Tibial artery (tissue), 4 donors: ENCODE measurements at regions not wholly inside any gene's neighbourhood (a gene's known extent, or its start where the extent isn't known, plus 50 kb on each side); places are given as distances from the start of the nearest gene placed in this dataset.

Source experiments
- DNase-seq, 2 donors: peaks; one replicate each; pipeline ENCODE4 v3.0.0-alpha.2; 2019
- H3K27ac ChIP-seq, 2 donors: fragments of 200-600 bp; sonication (generic) in 1 of 2; 1 replicate in 1 of 2; 2 replicates in 1 of 2; pipeline ENCODE4 v1.5.1; 2018 to 2019; ENCODE audit warnings: mild to moderate bottlenecking in 1 of 2
- H3K27me3 ChIP-seq, 2 donors: fragments of 200-600 bp; sonication (generic) in 1 of 2; one replicate each; pipeline versions ENCODE4 v1.5.1 to v1.6.0; 2016 to 2019
- H3K36me3 ChIP-seq, 3 donors: fragments of 200-600 bp; sonication (generic) in 2 of 3; one replicate each; pipeline ENCODE4 v1.5.1; 2016 to 2019; ENCODE audit warnings: mild to moderate bottlenecking in 2 of 3
- H3K4me1 ChIP-seq, 4 donors: fragments of 200-600 bp; sonication (generic) in 2 of 4; 1 replicate in 3 of 4; 2 replicates in 1 of 4; pipeline ENCODE4 v1.5.1; 2016 to 2019
- H3K4me3 ChIP-seq, 2 donors: fragments of 200-600 bp; sonication (generic) in 1 of 2; 1 replicate in 1 of 2; 2 replicates in 1 of 2; pipeline ENCODE4 v1.5.1; 2018 to 2019; ENCODE audit warnings: mild to moderate bottlenecking in 2 of 2
- H3K9me3 ChIP-seq, 3 donors: fragments of 200-600 bp; sonication (generic) in 1 of 3; one replicate each; pipeline ENCODE4 v1.5.1; 2016 to 2019
- intact Hi-C: fragments of 100-400 bp; cut with DNase I; formaldehyde crosslinking; loops from one replicate; pipeline ENCODE4 v1.15.0; 2023; ENCODE audit warnings: low total_unique reads
- TF ChIP-seq, protein P1 (sequence below), 2 experiments: fragments of 200-600 bp in 1 of 2; fragments of 450-650 bp in 1 of 2; IDR thresholded peaks; one replicate each; pipeline ENCODE4 v1.5.1; 2017 to 2019; ENCODE audit warnings: antibody characterized with exemption in 2 of 2, mild to moderate bottlenecking in 1 of 2, moderate library complexity in 1 of 2

DNA sequence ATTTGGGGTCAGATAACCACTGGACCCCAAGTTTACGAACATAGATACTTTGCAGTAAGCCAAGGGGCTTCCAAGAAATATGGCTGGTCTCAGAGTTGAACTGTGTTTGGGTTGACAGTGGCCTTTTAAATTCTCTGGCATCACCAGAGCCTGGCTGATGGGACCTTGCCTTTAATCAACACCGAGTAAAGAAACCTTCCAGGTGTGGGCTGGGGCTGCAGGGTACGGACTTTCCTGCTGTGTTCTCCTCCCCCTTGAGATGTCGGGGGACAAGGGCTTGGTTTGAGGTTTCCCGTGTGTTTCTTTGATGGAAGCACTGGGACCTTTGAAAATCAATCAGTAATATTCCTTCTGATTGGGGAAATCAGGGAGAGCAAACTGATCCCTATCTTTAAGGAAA is 140.1 kb downstream of the MTX3 start:
- Histone ChIP-seq H3K4me3 (no peak overlapping the region), H3K36me3 (no peaks in the 10 kb centered on the region), H3K27me3 (peaks cover 0 to 7% of the 10 kb centered on the region in 2 donors), H3K27ac (no peak overlapping the region), H3K9me3 (no peaks in the 10 kb centered on the region), H3K4me1 (no peaks in the 10 kb centered on the region)
- no peak for DNase-seq
- intact Hi-C loops, result no loop called here
- TF ChIP-seq, protein P1, sequence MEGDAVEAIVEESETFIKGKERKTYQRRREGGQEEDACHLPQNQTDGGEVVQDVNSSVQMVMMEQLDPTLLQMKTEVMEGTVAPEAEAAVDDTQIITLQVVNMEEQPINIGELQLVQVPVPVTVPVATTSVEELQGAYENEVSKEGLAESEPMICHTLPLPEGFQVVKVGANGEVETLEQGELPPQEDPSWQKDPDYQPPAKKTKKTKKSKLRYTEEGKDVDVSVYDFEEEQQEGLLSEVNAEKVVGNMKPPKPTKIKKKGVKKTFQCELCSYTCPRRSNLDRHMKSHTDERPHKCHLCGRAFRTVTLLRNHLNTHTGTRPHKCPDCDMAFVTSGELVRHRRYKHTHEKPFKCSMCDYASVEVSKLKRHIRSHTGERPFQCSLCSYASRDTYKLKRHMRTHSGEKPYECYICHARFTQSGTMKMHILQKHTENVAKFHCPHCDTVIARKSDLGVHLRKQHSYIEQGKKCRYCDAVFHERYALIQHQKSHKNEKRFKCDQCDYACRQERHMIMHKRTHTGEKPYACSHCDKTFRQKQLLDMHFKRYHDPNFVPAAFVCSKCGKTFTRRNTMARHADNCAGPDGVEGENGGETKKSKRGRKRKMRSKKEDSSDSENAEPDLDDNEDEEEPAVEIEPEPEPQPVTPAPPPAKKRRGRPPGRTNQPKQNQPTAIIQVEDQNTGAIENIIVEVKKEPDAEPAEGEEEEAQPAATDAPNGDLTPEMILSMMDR (IDR thresholded peaks at IDR 0.05), result no peak

- no peak for DNase-seq
- H3K27me3 ChIP-seq, result peaks cover 0 to 7% of the 10 kb centered on the region in 2 donors
- TF ChIP-seq, protein P1 (IDR thresholded peaks at IDR 0.05), result no peak
- H3K9me3 ChIP-seq, result no peaks in the 10 kb centered on the region
- intact Hi-C loops, result no loop called here
- no peaks in the 10 kb centered on the region for H3K36me3 ChIP-seq
- no peak overlapping the region for H3K27ac ChIP-seq
- H3K4me3 ChIP-seq, result no peak overlapping the region
- no peaks in the 10 kb centered on the region for H3K4me1 ChIP-seq
These were observed 140.7 kb downstream of the MTX3 start for GRCh38 chr5:79850316-79850822.

DNA sequence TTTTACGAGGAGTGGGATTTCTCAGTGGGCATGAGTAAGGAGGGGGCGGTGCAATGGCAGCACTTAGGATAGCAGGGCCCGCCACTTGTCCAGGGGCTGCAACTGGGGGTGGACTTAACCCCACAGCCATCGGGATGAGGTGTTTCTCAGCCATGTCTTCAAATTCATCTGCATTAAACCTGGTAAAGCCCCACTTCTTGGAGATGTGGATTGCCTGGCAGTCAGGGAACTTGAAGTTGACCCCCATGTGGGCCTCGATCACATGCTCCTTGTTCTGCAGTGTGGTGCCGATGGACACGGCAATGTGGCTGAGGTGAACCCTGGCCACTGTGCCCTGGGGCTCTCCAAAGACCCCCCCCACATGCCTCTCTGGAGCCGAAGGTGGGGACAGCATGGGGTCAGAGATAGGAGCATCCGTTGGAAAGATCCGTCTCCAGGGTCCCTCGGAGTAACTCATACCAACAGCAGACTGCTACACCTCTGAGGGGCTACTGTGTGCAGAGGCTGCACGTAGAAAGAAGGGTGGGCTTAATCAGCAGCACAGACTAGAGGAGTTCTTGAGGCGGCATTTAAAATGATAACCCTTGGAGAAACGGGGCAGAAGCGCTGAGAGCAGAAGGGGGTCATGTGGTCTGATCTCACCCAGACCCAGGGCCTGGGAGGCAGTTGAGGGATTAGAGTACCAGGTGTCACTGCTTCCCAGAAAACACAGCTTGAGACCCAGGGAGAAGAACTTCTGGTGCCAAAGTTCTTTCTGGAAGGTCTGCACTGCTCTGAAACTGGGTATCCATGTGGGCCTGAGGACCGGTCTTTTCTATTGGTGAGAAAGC is 141.4 kb downstream of the MTX3 start:
- intact Hi-C loops, result no loop called here
- Histone ChIP-seq H3K36me3 (no peaks in the 10 kb centered on the region), H3K9me3 (no peaks in the 10 kb centered on the region), H3K27ac (no peak overlapping the region), H3K4me3 (no peak overlapping the region), H3K27me3 (peaks cover 0 to 7% of the 10 kb centered on the region in 2 donors), H3K4me1 (no peaks in the 10 kb centered on the region)
- TF ChIP-seq, protein P1 (IDR thresholded peaks at IDR 0.05), result no peak
- DNase-seq, result no peak
